HG03103 (cell line): ENCODE measurements at regions not wholly inside any gene's neighbourhood (a gene's known extent, or its start where the extent isn't known, plus 50 kb on each side); places are given as distances from the start of the nearest gene placed in this dataset.

Experiments
- ATAC-seq: cut with Tn5 transposase; IDR thresholded peaks from one replicate; pipeline ENCODE4 v1.9.1; 2021; ENCODE audit warnings: low read depth; ENCODE audit not compliant: unreplicated experiment

- ATAC-seq, result no peak
These were observed 95.4 kb upstream of the KLHL25 start for GRCh38 chr15:85889956-85890619.

GRCh38 chr15:85890620-85890980 is 95.9 kb upstream of the KLHL25 start:
- ATAC-seq, result no peak

- no peak for ATAC-seq
These were observed 96.7 kb upstream of the KLHL25 start for GRCh38 chr15:85891470-85891869.

- no peak for ATAC-seq
These were observed 97.5 kb upstream of the KLHL25 start for GRCh38 chr15:85892232-85892631.

- no peak for ATAC-seq
These were observed 102.6 kb upstream of the KLHL25 start for GRCh38 chr15:85897207-85897894.

GRCh38 chr15:85897895-85898717 is 103.4 kb upstream of the KLHL25 start:
- ATAC-seq, result no peak

GRCh38 chr15:85899927-85900326 is 105.2 kb upstream of the KLHL25 start:
- ATAC-seq, result no peak

GRCh38 chr15:85905751-85906450 is 111.2 kb upstream of the KLHL25 start:
- ATAC-seq, result no peak

- no peak for ATAC-seq
These were observed 111.9 kb upstream of the KLHL25 start for GRCh38 chr15:85906640-85907039.

- no peak for ATAC-seq
These were observed 116.1 kb upstream of the KLHL25 start for GRCh38 chr15:85910834-85911233.

GRCh38 chr15:85913461-85913860 is 118.7 kb upstream of the KLHL25 start:
- no peak for ATAC-seq

- ATAC-seq, result no peak
These were observed 126.2 kb upstream of the KLHL25 start for GRCh38 chr15:85920956-85921355.

- ATAC-seq, result no peak
These were observed 129.4 kb upstream of the KLHL25 start for GRCh38 chr15:85924088-85924487.

GRCh38 chr15:85925649-85926237 is 131.0 kb upstream of the KLHL25 start:
- ATAC-seq, result no peak

GRCh38 chr15:85926834-85927233 is 132.1 kb upstream of the KLHL25 start:
- ATAC-seq, result no peak

GRCh38 chr15:85927931-85928537 is 133.3 kb upstream of the KLHL25 start:
- ATAC-seq, result no peak

- ATAC-seq, result no peak
These were observed 135.1 kb upstream of the KLHL25 start for GRCh38 chr15:85929786-85930185.

GRCh38 chr15:85932391-85932790 is 137.7 kb upstream of the KLHL25 start:
- ATAC-seq, result no peak

- ATAC-seq, result no peak
These were observed 140.0 kb upstream of the KLHL25 start for GRCh38 chr15:85934691-85935090.

GRCh38 chr15:85935182-85935581 is 140.5 kb upstream of the KLHL25 start:
- no peak for ATAC-seq
